Medulla oblongata (tissue), 1 donor: ENCODE measurements at regions not wholly inside any gene's neighbourhood (a gene's known extent, or its start where the extent isn't known, plus 50 kb on each side); places are given as distances from the start of the nearest gene placed in this dataset.

ENCODE experiments used
- DNase-seq: peaks from one replicate; pipeline ENCODE4 v3.0.0-alpha.2; 2015; ENCODE audit errors: extremely low spot score

DNA sequence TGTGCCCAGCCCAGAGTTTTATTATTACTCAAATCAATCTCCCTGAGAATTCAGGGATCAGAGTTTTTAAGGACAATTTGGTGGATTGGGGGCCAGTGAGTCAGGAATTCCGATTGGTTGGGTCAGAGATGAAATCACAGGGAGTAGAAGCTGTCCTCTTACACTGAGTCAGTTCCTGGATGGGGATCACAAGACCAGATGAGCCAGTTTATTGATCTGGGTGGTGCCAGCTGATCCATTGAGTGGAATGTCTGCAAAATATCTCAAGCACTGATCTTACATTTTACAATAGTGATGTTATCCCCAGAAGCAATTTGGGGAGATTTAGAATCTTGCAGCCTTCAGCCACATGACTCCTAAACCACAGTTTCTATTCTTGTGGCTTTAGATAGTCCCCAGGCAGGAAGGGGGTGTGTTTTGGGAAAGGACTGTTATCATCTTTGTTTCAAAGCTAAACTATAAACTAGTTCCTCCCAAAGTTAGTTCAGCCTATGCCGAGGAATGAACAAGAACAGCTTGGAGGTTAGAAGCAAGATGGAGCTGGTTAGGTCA is 89.1 kb upstream of the CNOT2 start:
- no peak for DNase-seq

DNA sequence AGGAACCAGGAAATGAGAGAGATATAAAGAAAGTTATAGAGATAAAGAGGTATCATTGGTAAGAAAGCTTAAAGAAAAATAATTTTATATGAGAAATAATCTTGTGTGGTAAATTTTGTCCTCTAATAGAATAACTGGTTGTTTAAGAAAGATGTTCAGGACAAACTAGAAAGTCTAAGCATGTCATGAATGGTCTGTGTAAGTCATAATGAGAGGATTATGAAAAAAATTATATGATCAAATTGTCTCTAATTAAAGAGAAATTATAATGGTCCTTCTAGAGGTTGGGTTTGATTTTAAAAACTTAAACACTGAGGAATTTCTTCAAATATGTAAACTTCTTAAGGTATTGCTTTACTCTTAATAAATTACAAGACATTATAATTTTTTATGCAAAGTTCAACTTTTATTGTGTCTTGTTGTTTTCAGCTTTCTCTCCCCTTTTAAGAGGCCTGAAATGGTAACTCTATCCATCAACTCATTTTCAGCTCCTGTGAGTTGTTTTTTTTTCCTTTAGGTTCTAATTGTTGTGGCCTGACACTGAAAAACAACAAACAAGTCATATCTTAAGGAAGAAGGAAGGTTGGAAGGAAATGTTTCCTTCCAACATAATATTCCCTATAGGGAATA is 88.2 kb upstream of the CNOT2 start:
- no peak for DNase-seq

DNA sequence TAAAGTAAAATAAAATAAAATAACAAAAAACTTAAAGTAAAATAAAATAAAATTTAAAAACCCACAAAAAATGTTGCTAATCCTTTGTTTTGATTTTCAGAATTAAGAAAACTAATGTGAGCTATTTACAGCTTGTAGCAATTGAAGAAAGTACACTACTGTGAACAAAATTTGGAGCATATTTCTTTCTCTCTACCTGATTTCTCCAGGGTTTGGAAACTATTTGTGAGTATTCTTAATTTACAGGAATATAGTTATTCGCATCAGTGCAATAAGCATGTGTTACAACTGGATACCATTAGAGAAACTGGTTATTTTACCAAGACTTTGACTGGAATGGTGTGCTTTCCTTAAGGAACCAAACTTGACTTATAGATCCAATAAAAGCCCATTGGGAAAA is 86.1 kb upstream of the CNOT2 start:
- no peak for DNase-seq

DNA sequence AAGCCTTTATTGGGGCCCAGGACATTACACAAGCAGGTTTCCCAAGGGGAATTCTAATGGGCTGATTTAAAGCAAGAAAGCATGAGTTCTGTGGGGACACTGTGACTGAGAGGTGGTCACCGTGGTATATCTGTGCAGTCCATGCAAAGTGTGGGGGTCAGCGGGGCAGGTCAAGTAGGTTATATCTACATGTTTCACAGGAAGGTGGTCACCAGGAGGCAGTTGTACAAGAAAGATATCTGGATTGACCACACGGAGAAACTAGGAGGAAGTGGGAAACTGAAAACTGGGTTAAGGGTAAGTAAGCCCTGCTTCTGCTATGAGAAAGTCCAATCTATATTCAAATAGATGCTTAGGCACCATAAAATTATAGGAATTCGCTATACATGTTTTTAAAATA is 77.8 kb upstream of the CNOT2 start:
- no peak for DNase-seq

DNA sequence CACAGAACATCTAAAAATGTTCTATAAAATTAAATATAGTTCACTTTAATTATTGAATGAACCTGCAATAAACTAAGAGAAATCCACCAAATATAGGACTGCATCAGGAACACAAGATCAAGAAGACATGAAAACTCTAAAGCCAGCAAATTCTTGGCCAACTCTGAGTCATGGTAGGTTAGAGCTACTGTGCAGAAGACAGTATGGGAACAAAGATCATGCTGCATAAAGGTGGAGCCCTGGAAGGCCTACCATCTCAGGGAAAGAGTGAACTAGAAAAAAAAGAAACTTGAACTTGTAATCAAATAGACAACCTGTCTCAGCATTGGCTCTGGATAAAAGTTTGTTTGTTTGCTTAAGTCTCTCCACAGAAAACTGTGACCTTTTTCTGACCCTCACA is 66.9 kb upstream of the CNOT2 start:
- no peak for DNase-seq

DNA sequence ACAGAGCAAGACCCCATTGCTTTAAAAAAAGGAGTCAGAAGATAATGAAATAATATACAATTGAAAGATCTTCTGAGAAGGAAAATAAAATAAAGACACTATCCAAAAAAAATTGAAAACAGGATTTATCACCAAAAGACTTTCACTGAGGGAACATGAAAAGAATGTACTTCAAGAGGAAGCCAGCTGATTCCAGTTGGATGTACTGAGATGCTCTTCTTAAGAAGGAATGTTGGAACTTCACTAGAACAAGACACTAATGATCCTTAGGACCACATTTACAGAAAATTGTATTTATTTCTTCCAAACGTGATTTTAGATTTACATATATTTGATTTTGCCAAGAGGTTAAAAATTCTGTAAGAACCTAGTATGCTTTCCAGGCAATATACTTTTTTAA is 65.6 kb upstream of the CNOT2 start:
- DNase-seq = peak; percentile 26

DNA sequence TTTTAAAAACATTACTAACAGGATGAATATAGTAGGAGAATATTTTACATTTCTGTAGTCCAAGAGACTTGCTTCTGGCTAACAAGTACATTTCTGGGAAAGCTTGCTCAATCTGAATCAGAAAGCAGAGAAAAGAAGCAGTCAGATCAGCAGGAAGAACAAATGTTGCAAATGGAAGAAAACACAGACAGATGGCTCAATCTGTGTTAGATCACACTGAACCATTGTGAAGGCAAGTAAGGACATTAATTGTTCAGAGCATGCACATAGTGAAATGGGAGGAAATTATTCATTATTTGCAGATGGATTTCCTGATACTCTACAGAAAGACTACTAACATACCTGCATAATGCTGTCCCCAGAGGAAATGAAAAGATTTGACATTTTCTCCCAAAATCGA is 65.2 kb upstream of the CNOT2 start:
- peak; percentile 81 for DNase-seq

DNA sequence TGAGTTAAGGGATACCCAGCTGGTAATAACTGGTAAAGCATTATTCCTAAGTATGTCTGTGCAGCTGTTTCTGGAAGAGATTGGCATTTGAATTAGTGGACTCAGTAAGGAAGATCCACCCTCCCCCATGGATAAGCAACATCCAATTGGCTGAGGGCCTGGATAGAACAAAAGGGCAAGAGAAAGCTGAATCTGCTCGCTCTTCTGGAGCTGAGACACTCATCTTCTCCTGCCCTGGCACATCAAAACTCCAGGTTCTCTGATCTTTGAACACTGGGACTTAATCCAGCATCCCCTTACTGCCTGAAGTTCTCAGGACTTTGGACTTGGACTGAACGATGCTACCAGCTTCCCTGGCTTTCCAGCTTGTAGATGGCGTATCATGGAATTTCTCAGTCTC is 63.1 kb upstream of the CNOT2 start:
- peak; percentile 89 for DNase-seq

DNA sequence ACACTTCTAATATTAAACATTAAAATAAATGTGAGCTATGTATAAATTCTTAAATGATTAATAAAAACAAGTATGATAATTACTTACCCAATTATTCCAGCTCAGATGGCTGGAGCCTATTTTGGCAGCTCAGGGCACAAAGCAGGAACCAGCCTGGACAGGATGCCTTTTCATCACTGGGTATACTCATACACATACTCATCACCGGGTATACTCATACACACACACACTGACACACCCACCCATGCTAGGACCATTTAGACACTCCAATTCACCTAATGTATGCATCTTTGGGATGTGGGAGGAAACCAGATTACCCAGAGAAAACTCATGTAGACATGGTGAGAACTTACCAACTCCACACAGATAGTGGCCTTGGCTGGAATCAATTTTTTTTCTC is 57.9 kb upstream of the CNOT2 start:
- DNase-seq = no peak

DNA sequence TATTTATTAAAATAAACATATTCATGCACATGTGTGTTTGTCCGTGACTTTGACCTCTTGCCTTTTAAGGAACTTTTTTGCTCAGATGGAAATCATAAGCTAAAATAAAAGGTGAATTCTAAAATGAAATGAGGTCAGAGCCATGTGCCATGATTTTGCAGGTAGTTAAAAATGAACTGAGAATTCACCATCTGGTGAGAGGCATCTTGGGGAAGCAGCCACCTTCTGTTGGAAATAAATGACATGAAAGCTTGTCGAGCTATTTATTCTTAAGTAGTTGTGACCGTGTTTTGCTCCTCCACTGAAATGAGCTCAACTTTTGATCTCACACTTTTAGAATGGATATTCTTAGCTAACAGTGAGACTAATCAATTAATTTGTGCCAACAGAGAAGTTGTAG is 56.8 kb upstream of the CNOT2 start:
- DNase-seq = no peak

DNA sequence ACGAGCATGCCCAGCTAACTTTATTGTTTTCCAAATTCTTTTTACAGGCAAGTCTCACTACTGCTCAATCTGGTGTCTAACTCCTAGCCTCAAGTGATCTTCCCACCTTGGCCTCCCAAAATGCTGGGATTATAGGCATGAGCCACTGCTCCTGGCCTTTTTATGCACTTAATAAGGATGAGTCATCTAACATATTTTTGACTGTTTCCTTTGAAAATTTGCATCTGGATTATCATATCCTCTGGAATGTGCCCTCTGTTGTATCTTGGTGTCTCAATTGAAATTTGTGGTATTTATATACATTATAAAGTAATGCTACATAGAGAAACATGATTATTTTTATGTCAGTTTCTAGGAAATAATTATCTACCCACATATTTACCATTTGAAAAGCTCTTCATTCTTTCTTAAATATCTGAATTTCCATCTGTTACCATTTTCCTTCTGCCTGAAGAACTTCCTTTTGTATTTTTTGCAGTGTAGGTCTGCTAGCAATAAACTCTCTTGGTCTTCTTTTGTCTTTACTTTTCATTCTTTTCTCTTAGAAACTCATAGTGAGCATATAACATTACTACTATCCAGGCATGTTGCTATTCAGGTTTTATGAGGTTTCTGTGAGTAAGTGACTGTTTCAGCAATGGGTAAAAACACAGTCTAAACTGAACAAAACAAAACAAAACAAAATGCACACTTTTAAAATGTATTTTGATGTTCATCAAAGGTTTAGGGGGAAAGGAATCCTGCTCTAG is 52.8 kb upstream of the CNOT2 start:
- DNase-seq = no peak
